Progenitor cell of endocrine pancreas (in vitro differentiated cells): ENCODE measurements at regions not wholly inside any gene's neighbourhood (a gene's known extent, or its start where the extent isn't known, plus 50 kb on each side); places are given as distances from the start of the nearest gene placed in this dataset.

Experiments used
- DNase-seq: peaks from one replicate; pipeline ENCODE4 v3.0.0; 2021; ENCODE audit warnings: low spot score; ENCODE audit not compliant: unreplicated experiment
- H3K27ac Mint-ChIP-seq: 2 replicates; pipeline ENCODE4 v1.8.0; 2021; ENCODE audit warnings: mild to moderate bottlenecking, moderate library complexity, mixed read lengths
- H3K27me3 Mint-ChIP-seq: 2 replicates; pipeline ENCODE4 v1.8.0; 2021; ENCODE audit warnings: mixed read lengths
- H3K36me3 Mint-ChIP-seq: 2 replicates; pipeline ENCODE4 v1.8.0; 2022; ENCODE audit warnings: mixed read lengths; ENCODE audit not compliant: insufficient read depth
- H3K4me1 Mint-ChIP-seq: 2 replicates; pipeline ENCODE4 v1.8.0; 2021; ENCODE audit warnings: low read depth, mixed read lengths
- H3K4me3 Mint-ChIP-seq: 2 replicates; pipeline ENCODE4 v1.8.0; 2021; ENCODE audit warnings: low read depth, mild to moderate bottlenecking, moderate library complexity, mixed read lengths
- H3K9me3 Mint-ChIP-seq: 2 replicates; pipeline ENCODE4 v1.8.0; 2021; ENCODE audit warnings: low read depth, mixed read lengths
- TF ChIP-seq, protein P1 (sequence below): fragments of 200-600 bp; sonication (generic); IDR thresholded peaks from one replicate; pipeline ENCODE4 v1.5.0; 2021; ENCODE audit warnings: antibody characterized with exemption, mild to moderate bottlenecking; ENCODE audit not compliant: unreplicated experiment

- H3K4me3 Mint-ChIP-seq = no peak overlapping the region
- H3K9me3 Mint-ChIP-seq = peaks cover 26% of the 10 kb centered on the region
- peaks cover 30% of the 10 kb centered on the region for H3K4me1 Mint-ChIP-seq
- H3K27ac Mint-ChIP-seq = no peak overlapping the region
- no peaks in the 10 kb centered on the region for H3K27me3 Mint-ChIP-seq
- TF ChIP-seq, protein P1, sequence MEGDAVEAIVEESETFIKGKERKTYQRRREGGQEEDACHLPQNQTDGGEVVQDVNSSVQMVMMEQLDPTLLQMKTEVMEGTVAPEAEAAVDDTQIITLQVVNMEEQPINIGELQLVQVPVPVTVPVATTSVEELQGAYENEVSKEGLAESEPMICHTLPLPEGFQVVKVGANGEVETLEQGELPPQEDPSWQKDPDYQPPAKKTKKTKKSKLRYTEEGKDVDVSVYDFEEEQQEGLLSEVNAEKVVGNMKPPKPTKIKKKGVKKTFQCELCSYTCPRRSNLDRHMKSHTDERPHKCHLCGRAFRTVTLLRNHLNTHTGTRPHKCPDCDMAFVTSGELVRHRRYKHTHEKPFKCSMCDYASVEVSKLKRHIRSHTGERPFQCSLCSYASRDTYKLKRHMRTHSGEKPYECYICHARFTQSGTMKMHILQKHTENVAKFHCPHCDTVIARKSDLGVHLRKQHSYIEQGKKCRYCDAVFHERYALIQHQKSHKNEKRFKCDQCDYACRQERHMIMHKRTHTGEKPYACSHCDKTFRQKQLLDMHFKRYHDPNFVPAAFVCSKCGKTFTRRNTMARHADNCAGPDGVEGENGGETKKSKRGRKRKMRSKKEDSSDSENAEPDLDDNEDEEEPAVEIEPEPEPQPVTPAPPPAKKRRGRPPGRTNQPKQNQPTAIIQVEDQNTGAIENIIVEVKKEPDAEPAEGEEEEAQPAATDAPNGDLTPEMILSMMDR = no peak
- H3K36me3 Mint-ChIP-seq = peaks cover 9% of the 10 kb centered on the region
- DNase-seq = no peak
Observed at GRCh38 chr1:162916821-162917613, 56.0 kb upstream of the CCDC190 start.

DNA sequence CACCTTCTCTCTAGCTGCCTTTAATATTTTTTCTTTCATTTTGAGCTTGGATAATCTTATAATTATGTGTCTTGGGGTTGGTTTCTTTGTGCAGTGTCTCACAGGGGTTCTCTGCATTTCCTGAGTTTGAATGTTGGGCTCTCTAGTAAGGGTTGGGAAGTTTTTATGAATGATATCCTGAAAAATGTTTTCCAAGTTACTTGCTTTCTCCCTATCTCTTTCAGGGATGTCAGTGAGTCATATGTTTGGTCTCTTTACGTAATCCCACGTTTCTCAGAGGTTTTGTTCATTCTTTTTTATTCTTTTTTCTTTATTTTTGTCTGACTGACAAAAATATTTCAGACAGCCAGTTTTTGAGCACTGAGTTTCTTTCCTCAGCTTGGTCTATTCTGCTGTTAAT lies 55.4 kb upstream of the CCDC190 start:
- Mint-ChIP-seq H3K36me3 (peaks cover 10% of the 10 kb centered on the region), H3K4me3 (no peak overlapping the region), H3K9me3 (peaks cover 28% of the 10 kb centered on the region), H3K27me3 (no peaks in the 10 kb centered on the region), H3K4me1 (peaks cover 25% of the 10 kb centered on the region), H3K27ac (no peak overlapping the region)
- DNase-seq = no peak
- TF ChIP-seq, protein P1 = no peak

GRCh38 chr1:162914601-162915000 lies 53.6 kb upstream of the CCDC190 start:
- no peak overlapping the region for H3K4me3 Mint-ChIP-seq
- H3K36me3 Mint-ChIP-seq = peaks cover 10% of the 10 kb centered on the region
- H3K27me3 Mint-ChIP-seq = no peaks in the 10 kb centered on the region
- H3K27ac Mint-ChIP-seq = no peak overlapping the region
- H3K9me3 Mint-ChIP-seq = peaks cover 33% of the 10 kb centered on the region
- peaks cover 20% of the 10 kb centered on the region for H3K4me1 Mint-ChIP-seq
- no peak for DNase-seq
- TF ChIP-seq, protein P1 = no peak

DNA sequence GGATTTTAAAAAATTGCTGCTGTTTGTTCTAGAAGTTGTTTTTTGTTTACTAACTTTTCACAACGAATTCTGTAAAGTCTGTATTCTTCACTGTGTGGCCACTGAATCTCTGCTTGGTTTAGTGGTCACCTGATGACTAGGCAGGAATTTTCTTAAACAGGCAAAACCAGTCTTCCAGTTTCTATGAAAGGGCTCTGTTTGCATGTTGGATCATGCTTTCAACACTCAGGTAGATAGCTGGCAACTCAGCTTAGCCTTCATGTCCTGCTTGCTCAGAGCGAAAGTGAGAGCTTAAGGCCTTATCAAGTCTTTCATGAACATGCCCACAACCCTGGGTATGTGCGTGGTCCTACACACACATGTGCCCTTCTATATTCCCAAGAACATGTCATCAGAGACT lies 52.4 kb upstream of the CCDC190 start:
- TF ChIP-seq, protein P1 = no peak
- no peaks in the 10 kb centered on the region for H3K27me3 Mint-ChIP-seq

DNA sequence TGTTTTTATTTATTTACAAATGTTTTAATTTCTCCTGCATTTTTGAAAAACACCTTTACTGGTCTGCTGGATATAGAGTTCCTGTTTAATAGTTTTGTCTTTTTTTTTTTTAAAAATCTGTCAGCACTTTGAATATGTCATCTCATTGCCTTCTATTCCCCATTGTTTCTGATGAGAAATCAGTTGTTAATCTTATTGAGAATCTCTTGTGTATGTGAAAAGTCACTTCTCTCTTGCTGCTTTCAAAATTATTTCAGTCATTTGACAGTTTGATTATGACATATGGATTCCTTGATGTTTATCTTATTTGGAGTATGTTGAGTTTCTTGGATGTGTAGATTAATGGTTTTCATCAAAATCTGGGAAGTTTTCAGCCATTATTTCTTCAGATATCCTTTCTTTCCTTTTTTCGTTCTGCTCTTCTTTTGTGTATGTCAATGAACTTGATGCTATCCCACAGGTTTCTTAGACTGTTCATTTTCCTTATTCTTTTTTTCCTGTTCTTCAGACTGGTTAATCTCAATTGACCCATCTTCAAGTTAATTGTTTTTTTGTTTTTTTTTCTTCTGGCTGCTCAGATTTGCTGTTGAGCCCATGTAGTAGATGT lies 51.2 kb upstream of the CCDC190 start:
- Mint-ChIP-seq H3K27ac (peak overlapping the region; percentile 60), H3K4me1 (peaks cover 12% of the 10 kb centered on the region), H3K9me3 (peaks cover 33% of the 10 kb centered on the region), H3K27me3 (no peaks in the 10 kb centered on the region), H3K36me3 (peaks cover 10% of the 10 kb centered on the region), H3K4me3 (no peak overlapping the region)
- no peak for DNase-seq
- TF ChIP-seq, protein P1 = no peak

More for the DNA sequence above, 52.4 kb upstream of the CCDC190 start:
- no peak for DNase-seq
- H3K27ac Mint-ChIP-seq = peak overlapping the region; percentile 75
- peaks cover 33% of the 10 kb centered on the region for H3K9me3 Mint-ChIP-seq
- H3K4me3 Mint-ChIP-seq = no peak overlapping the region
- H3K36me3 Mint-ChIP-seq = peaks cover 10% of the 10 kb centered on the region
- peaks cover 15% of the 10 kb centered on the region for H3K4me1 Mint-ChIP-seq
